HG03103 (cell line): ENCODE measurements at regions not wholly inside any gene's neighbourhood (a gene's known extent, or its start where the extent isn't known, plus 50 kb on each side); places are given as distances from the start of the nearest gene placed in this dataset.
"Not testable (repeated sequence)": the region's sequence is repeated elsewhere in the genome, so short reads cannot be mapped to it uniquely, and the experiment has no call there.

ENCODE experiments used
- ATAC-seq: cut with Tn5 transposase; IDR thresholded peaks from one replicate; pipeline ENCODE4 v1.9.1; 2021; ENCODE audit warnings: low read depth; ENCODE audit not compliant: unreplicated experiment

DNA sequence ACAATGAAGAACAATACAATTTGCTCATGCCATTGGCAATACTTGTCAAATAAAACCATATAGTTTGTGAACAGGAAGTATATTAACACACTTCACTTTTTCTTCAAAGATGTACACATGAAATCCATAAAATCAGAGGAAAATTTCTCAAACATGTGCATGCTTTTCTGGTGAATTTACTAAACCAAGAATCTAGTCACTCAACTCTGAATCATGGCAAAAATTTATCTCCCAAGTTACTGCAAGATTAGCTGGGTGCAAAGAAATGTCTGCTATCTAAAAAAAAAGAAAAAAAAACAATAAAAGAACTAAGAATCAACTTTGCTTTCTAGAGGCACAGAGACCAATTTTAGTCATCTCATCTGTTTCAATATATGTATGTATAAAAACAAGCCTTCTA lies 419.2 kb downstream of the NR4A2 start:
- ATAC-seq, result no peak

DNA sequence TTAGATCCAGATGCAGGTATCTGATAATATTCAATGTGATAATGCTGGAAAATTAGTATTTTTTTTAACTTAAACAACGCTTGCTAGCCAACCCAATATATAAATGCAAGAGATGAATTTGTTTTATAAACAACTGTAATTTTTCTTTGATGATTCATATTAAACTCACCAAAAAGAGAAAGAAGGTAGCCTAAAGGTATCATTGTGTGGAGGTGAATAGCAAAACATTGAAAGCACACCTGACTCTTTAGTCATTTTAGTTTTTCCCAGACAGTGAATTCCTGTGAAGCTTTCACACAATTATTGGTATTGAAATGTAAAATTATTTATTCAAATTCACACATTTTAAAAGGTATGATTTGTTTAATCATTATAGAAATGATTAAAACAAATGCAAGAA lies 424.0 kb downstream of the NR4A2 start:
- no peak for ATAC-seq

DNA sequence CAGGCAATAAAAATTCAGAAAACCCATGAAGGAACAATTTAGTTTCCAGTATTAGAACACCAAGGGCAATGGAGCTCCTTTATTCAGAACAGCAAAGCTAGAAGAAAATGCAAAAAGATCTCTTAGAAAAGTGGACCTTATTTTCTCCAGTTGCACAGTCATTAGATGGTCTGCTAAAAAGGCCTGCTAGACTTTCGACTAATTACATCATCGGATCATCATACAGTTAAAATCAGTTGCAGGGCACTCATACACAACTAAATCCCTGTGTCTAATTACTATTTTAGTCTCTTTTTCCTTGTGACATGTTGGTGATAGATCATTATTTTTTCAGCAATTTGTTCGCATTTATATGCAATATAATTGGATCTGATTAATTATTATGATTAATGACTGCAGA lies 425.3 kb downstream of the NR4A2 start:
- no peak for ATAC-seq

DNA sequence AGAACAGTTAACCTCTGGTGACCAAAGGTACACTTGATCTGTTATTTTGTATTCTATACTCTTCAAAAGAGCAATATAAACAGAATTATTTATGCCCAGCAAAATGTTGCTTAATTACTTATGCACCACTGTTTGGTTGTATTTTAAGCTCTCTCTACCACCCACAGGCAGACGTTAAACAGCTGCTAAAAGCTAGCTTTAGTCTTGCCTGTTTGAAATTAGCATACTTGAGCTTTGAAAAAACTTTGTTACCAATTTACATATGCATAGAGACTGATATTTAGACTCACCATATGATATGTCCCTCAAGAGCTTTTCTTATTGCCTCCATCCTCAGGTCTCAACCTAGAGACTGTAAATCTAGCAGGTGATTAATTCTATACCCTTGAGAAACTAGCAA lies 426.9 kb downstream of the NR4A2 start:
- no peak for ATAC-seq

DNA sequence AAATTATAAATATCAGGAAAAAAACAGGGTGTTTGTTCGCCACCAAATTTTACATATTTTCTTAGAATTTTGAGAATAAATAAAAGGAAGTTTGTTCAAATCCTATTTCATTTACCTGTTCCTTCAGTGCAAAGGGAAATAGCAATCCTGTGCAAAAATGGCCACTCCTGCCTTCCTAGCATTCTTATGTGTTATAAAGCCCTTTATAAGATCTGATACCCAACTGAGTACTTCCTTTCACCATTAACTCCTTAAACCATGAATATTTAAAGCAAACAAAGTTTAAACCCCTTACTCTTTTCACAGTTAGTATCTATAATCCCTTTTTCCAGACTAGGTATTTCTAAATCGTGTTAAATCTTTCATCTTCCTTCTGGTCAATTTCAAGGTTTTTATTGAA lies 427.8 kb downstream of the NR4A2 start:
- ATAC-seq, result no peak

DNA sequence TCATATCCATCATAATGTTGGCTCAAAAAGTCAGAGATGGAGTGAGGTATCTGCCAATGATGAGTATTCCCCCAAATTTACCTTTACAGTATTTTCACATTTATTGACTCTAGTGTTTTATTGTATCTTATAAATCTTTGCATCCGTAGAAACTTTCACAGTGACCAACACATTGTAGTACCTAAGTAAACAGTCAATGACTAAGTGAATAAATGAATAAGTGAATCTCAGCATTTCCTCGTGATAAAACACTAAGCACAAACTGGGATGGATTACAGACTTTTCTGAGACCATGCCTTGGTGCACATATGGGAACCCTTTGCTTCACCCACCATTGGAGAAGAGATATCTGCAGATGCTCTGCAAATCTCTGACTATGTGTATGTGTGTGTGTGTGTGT lies 429.9 kb downstream of the NR4A2 start:
- no peak for ATAC-seq

DNA sequence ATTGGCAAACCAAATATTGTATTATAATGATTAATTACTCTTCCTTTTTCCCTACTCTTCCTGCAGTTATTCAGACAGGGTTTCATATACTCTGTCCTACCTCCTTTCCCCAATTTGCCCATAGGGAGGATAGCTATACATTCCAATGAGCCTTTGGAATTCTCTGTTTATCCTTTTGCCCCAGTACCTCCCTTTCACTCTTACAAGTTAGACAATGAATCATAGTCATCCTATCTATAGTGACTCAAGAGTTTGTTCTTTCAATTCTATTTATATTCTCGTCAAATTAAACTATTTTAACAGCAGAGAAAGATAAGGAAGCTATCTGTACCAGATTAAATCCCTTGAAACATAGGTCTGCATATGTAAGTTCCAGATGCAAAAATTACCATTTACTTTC lies 437.5 kb downstream of the NR4A2 start:
- no peak for ATAC-seq

DNA sequence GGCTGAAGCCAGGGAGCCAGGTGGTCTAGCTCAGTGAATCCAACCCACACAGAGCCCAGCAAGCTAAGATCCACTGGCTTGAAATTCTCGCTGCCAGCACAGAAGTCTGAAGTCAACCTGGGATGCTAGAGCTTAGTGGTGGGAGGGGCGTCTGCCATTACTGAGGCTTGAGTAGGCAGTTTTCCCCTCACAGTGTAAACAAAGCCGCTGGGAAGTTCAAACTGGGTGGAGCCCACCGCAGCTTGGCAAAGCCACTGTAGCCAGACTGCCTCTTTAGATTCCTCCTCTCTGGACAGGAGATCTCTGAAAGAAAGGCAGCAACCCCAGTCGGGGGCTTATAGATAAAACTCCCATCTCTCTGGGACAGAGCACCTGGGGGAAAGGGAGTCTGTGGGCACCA lies 452.1 kb downstream of the NR4A2 start:
- not testable (repeated sequence) for ATAC-seq

DNA sequence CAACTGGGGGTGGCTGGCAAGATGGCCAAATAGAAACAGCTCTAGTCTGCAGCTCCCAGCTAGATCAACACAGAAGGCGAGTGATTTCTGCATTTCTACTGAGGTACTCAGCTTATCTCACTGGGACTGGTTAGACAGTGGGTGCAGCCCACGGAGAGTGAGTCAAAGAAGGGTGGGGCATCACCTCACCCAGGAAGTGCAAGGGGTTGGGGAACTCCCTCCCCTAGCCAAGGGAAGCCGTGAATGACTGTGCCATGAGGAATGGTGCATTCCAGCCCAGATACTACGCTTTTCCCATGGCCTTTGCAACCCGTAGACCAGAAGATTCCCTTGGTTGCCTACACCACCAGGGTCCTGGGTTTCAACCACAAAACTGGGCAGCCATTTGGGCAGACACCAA lies 452.6 kb downstream of the NR4A2 start:
- ATAC-seq, result not testable (repeated sequence)

DNA sequence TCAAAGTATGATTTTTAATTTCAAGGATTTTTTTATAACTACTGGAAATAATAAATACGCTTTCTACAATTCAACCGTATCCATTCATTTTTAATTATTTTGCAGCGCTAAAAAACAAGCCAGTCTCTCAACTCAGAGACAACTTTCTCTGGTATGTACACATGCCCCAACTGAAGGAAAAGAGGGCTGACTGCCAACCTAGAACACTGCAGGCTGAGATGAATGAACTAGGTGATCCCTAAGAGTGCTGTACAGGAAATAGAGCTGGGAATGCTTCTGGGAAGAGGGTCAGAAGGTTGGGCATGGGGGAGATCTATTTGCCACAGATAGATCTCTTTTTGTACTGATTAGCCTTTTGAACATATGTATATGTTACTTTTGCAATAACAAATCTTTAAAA lies 460.1 kb downstream of the NR4A2 start:
- ATAC-seq, result no peak

DNA sequence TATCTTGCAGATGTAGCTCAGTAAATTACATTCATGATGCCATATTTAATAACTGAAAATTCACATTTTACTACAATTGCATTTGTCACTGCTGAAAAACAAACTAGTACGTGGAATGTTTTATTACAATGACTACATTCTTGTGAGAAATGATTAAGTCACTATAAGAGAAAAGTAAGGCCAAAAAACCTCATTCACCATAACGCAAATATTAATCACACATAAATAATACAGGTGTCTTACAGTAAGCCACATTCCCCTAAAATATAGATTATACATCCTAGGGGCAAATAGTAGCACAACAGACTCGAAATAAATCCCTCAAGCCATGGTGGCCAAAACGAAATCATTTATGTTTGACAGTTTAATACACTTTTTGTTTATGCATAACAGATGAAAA lies 460.6 kb downstream of the NR4A2 start:
- no peak for ATAC-seq

DNA sequence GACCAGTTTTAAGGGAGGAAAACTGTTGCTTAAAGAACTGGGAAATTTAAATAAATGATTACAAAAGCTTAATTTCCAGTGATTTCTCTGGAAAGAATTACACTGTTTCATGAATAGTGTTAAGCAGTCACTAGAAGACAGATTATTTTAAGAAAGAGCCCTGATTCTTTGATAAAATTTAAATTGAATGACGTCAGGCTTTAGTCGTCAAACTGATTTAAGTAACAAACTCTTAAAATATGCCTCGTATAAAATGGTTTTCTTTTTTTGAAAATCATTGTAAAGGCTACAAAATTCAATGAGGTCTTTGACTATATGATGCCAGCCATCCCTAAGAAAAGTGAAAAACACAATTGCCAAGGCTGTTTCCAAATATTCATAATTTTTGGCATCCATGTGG lies 465.0 kb downstream of the NR4A2 start:
- ATAC-seq, result no peak

DNA sequence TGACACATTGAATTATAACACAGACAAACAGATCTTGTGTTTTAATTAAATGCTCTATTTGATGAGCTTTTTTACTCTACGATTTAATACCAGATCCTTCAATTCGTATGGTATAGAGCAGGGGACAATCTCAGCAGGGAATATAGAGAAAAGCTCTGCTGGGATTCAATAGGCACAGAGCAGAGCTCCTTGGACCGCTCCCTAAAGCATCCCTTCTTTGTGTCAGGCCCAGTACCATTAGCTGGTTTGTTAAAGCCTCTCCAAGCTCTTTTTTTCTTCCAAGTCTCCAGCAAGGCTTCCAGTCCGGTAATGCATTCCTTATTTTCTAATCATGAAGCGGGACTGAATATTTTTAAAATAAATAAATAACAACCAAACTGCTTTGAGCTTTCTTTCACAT lies 466.0 kb downstream of the NR4A2 start:
- ATAC-seq, result no peak

DNA sequence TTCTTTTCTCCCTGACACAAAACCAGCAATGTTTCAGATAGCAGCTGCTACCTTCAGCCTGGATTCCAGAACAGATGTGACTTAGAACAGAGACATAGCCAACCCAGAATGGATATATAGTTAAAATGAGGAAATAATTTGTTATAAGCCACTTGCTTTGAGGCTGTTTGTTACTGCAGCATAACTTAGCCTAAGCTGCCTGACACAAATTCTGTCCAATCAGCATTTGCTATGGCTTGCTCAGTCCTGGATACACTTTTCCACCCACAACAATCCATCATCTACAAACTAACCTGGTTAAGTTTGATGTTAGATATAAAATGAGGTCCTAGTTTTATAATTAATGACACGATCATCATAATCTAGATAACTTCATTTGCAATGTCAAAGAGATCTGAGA lies 480.4 kb downstream of the NR4A2 start:
- no peak for ATAC-seq

DNA sequence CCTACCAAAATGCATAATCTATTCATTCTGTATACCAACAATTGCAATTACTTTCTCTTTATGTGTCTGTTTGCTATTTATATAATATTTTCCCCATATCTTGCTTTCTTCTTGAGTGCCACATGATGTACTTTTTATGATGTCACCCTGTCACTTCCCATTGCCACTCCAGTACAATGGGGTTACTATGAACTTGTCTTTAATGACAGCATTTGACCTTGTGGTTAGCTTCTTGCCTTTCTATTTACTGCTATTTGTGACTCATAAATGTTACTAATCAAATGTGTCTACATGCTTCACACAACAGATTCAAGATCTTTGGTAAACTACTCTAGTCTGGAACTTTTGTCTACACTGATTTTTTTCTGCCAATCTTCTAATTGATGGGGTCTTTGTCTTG lies 486.3 kb downstream of the NR4A2 start:
- ATAC-seq, result no peak

DNA sequence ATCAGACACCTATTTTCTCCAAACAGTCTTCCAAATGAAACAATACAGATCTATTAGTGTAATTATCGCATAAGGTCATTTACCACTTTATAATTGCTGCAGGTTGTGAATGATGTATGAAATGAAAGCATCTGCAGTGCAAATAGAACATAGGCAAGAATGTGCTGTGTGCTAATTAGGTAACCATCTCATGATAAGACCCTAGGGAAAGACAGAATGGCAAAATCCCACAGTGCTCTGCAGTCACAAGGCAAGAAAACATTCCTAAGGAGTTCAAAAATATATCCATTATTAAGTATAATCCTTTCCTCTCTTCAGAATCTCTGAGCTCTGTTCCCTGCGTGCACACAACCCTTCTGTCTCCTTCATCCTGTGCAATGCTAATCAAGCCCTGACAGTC lies 488.1 kb downstream of the NR4A2 start:
- ATAC-seq, result no peak

DNA sequence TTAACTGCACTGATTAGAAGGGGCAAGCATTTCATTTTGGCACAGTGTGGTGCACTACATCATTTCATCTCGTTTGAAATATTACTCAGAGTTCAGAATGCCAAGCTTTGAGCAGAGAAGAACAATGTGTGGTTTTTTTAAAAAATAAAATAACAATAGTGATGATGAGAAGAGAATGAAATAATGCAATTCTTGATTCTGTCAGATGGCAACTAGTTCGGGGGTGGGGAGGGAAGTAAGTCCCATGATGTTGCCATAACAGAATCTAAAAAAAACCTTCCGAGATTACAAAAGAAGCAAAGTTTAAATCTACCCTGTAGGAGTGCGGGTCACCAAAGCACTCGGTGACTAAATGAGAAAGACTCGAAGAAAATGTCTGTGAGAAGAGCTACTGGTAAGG lies 490.4 kb downstream of the NR4A2 start:
- no peak for ATAC-seq

DNA sequence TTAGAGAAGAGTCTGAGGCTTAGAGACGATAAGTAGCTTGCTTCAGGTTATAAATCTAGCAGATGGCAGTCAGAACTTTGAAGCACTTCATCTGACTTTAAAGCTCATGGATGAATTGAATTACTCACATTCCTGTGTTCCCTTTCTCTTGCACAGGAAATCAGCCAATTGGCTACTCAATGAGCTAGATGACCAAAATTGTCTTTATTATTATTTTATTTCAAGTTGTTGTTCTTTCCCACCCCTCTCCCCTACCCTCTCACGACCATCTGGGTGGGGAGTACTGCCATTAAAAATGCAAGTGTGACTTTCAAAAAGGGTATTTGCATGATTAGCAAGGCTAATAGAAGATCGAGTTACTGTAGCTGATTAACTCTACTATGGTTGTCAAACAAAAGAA lies 491.1 kb downstream of the NR4A2 start:
- no peak for ATAC-seq

DNA sequence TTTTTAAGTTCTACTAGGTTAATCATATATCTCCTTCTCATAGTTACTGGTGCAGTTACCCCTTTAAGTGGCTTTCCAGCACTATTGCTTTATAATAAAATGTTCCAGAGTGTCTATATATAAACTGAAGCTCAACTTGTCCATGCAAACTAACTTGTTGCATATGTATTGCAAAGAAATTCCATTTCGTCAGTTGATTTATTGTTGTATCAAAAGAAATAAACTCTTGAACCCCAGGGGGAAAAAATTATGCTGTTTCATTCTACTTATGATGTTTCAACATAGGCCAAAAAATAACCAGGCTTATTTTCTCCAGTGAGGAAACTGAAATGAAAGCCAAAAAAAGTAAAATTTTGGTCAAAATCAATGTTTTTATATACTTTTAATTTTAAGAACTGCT lies 491.9 kb downstream of the NR4A2 start:
- no peak for ATAC-seq

DNA sequence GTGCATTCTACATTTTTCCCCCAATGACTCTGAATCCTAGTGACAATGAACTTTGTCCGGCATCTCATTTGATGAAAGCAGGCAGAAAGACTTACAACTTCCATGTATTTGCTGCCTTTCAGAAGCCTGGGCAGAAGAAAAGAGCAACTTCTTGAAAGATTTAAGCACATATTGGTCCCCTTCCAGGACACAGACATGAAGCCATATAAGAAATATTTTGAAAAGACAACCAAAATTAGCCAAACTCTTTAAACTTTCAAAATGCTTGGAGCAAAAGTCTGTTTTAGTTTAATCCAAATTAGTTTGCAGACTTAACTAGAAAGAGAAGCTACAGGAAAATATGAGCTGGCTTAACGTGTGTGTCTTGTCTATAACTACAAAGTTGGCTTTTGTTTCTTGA lies 492.5 kb downstream of the NR4A2 start:
- ATAC-seq, result no peak

DNA sequence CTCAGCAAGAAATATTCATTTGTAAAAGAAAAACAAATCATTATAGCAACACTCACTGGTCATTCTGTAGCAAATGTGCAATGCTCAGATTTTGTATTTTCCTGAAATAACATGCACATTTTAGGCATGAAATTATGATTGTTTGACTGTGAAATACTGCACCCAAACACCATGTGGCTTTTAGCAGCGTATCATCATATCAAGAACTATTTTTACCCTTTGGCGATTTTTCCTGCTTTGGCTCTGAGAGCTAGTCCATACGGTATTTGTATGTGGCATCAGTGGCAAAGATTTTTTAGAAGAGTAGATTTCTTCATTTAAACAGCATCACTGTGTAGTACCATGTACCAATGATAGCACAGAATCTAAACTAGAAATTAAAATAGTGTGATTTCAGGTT lies 493.1 kb downstream of the NR4A2 start:
- ATAC-seq, result no peak

DNA sequence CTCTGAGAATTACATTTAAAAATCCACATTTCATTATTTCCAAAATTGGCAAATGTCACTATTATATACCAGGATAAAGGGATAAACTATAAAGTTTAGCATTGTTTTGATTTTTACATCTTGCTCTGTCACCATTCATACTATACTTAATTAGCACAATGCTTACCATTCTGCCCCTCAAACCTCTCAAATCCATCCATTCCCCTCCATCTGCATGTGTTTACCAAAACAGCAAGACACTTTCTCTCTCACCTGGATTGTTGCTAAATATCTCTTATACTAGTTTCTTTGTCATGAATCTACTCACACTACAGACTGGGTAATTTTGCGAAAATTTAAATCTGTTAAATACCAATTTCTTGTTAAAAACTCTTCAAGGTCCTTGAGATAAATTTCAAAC lies 496.1 kb downstream of the NR4A2 start:
- ATAC-seq, result no peak

DNA sequence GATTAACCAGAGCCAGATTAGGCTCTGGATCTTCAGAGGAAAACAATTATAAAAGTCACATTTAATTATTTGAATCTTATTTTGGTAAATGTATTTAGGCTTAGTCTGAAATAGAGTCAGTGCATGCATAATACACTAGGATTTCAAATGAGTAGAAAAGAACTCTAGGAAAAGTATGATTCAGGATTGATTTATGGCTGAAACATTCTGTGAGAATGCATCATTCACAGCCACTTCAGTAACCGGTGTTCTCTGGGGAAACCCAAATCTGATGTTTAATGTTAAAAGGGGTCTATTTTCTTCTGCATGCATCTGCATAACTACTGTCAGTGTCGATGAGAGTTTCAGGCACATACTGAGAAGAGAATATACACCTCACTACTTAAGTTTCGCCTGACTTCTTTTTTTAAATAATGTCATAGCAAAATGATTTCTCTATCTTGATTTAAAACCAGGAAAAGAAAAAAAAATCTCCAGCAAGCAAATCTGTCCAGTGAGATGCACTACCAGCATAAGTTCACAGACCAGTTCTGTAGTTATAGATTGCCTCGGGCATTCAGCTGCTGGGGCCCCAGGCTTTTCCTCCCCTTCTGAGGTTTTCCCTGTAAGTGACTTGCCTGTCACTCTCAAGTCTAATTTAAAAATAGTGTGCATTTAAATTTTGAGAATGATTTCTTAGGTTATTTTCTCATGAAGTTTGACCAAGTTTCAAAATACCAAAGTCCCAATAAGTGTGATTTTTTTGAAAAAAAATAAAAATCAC lies 501.5 kb downstream of the NR4A2 start:
- no peak for ATAC-seq
